OCI-LY7 (cell line): ENCODE measurements at regions not wholly inside any gene's neighbourhood (a gene's known extent, or its start where the extent isn't known, plus 50 kb on each side); places are given as distances from the start of the nearest gene placed in this dataset.

ENCODE experiments used
- BruUV-seq: library from RNA; stranded (reverse); fragments of 400-500 nt; replicated peaks from 2 replicates; lab custom pipeline; 2021; lab: Mats Ljungman, UMichigan
- CTCF ChIA-PET: fragments of 300-600 bp; sonication (Branson Sonifier 250); formaldehyde crosslinking; loops from one replicate; lab custom pipeline; 2022; ENCODE audit warnings: antibody characterized with exemption; ENCODE audit not compliant: unreplicated experiment; lab: Charles Lee
- POLR2A ChIA-PET: fragments of 300-600 bp; sonication (Branson Sonifier 250); formaldehyde crosslinking; loops from one replicate; lab custom pipeline; 2022; ENCODE audit warnings: antibody characterized with exemption; lab: Charles Lee
- DNase-seq: peaks from one replicate; pipeline ENCODE4 v3.0.0-alpha.2; 2015; ENCODE audit warnings: low spot score
- H2AFZ ChIP-seq: fragments of 200-600 bp; sonication (generic), shearing (Covaris generic); 2 replicates; pipeline ENCODE4 v1.6.1; 2014; ENCODE audit warnings: mild to moderate bottlenecking, antibody characterized with exemption, low read length, moderate library complexity
- H3K27ac ChIP-seq: fragments of 200-600 bp; sonication (generic); 2 replicates; pipeline ENCODE4 v1.5.1; 2014; ENCODE audit warnings: mixed run types, low read depth, mild to moderate bottlenecking, moderate library complexity, low read length, inconsistent platforms; ENCODE audit not compliant: poor library complexity, severe bottlenecking
- H3K36me3 ChIP-seq: fragments of 200-600 bp; sonication (generic); 2 replicates; pipeline ENCODE4 v1.6.1; 2014; ENCODE audit warnings: mild to moderate bottlenecking, antibody characterized with exemption, low read length, moderate library complexity, mixed read lengths; ENCODE audit not compliant: insufficient read depth
- H3K4me1 ChIP-seq: fragments of 200-600 bp; sonication (generic); 2 replicates; pipeline ENCODE4 v1.5.1; 2014; ENCODE audit warnings: mild to moderate bottlenecking, low read length; ENCODE audit not compliant: insufficient read depth, poor library complexity, severe bottlenecking
- H3K4me2 ChIP-seq: fragments of 200-600 bp; sonication (generic); 2 replicates; pipeline ENCODE4 v1.6.1; 2014; ENCODE audit warnings: mild to moderate bottlenecking, low read length
- H3K4me3 ChIP-seq: fragments of 200-600 bp; sonication (generic); 2 replicates; pipeline ENCODE4 v1.5.1; 2014; ENCODE audit warnings: mild to moderate bottlenecking, low read depth, low read length; ENCODE audit not compliant: poor library complexity, severe bottlenecking
- H3K79me2 ChIP-seq: fragments of 200-600 bp; sonication (generic); 2 replicates; pipeline ENCODE4 v1.6.1; 2016; ENCODE audit warnings: low read depth, mild to moderate bottlenecking, low read length, moderate library complexity, mixed read lengths; ENCODE audit not compliant: insufficient read depth
- H3K9me2 ChIP-seq: fragments of 200-600 bp; sonication (generic); 2 replicates; pipeline ENCODE4 v1.6.1; 2016; ENCODE audit warnings: mild to moderate bottlenecking, low read length, mixed read lengths; ENCODE audit not compliant: insufficient read depth
- H3K9me3 ChIP-seq: fragments of 200-600 bp; sonication (generic); 2 replicates; pipeline ENCODE4 v1.6.1; 2014; ENCODE audit warnings: mild to moderate bottlenecking, mixed run types, low read length, mixed read lengths
- H4K20me1 ChIP-seq: fragments of 200-600 bp; sonication (generic); 2 replicates; pipeline ENCODE4 v1.6.1; 2014; ENCODE audit warnings: mild to moderate bottlenecking, antibody characterized with exemption, low read length, moderate library complexity, mixed read lengths; ENCODE audit not compliant: insufficient read depth
- CTCF ChIP-seq: fragments of 200-600 bp; sonication (generic); conservative IDR thresholded peaks from 2 replicates; pipeline ENCODE4 v1.5.1; 2014; ENCODE audit warnings: mild to moderate bottlenecking, antibody characterized with exemption, low read length, moderate library complexity, mixed read lengths
- EZH2phosphoT487 ChIP-seq: fragments of 200-600 bp; sonication (generic); IDR thresholded peaks from 2 replicates; pipeline ENCODE4 v1.6.1; 2018; ENCODE audit warnings: low read depth, borderline replicate concordance, mild to moderate bottlenecking, mixed run types, antibody characterized with exemption, low read length, moderate library complexity, mixed read lengths
- intact Hi-C: fragments of 100-400 bp; cut with micrococcal nuclease; formaldehyde crosslinking; loops from one replicate; pipeline ENCODE4 v1.10.0; 2022; ENCODE audit not compliant: unreplicated experiment

GRCh38 chr11:116648247-116649174, 124.3 kb downstream of the BUD13 start:
- intact Hi-C loops: no loop called here
- Histone ChIP-seq H3K4me2 (no peak overlapping the region), H3K4me1 (no peaks in the 10 kb centered on the region), H3K79me2 (no peaks in the 10 kb centered on the region), H3K9me2 (no peaks in the 10 kb centered on the region), H4K20me1 (no peaks in the 10 kb centered on the region), H3K27ac (no peak overlapping the region), H3K4me3 (no peak overlapping the region), H3K9me3 (no peaks in the 10 kb centered on the region), H3K36me3 (no peaks in the 10 kb centered on the region), H2AFZ (no peak overlapping the region)
- TF ChIP-seq EZH2phosphoT487: no peak
- TF ChIP-seq CTCF: no peak
- no peak for DNase-seq
- POLR2A ChIA-PET: no interaction called here
- BruUV-seq: no TSS peak
- CTCF ChIA-PET: no interaction called here

GRCh38 chr11:116647305-116648080, 125.3 kb downstream of the BUD13 start:
- no peaks in the 10 kb centered on the region for H3K4me1 ChIP-seq
- H3K4me2 ChIP-seq: no peak overlapping the region
- CTCF ChIA-PET: no interaction called here
- no peaks in the 10 kb centered on the region for H3K36me3 ChIP-seq
- BruUV-seq: no TSS peak
- DNase-seq: no peak
- POLR2A ChIA-PET: no interaction called here
- no peak for TF ChIP-seq CTCF
- TF ChIP-seq EZH2phosphoT487: no peak
- H3K9me3 ChIP-seq: no peaks in the 10 kb centered on the region
- no peak overlapping the region for H2AFZ ChIP-seq
- H3K27ac ChIP-seq: no peak overlapping the region
- no peaks in the 10 kb centered on the region for H3K9me2 ChIP-seq
- no peaks in the 10 kb centered on the region for H4K20me1 ChIP-seq
- no peak overlapping the region for H3K4me3 ChIP-seq
- intact Hi-C loops: no loop called here
- no peaks in the 10 kb centered on the region for H3K79me2 ChIP-seq
